ENCODE measurements at regions not wholly inside any gene's neighbourhood (a gene's known extent, or its start where the extent isn't known, plus 50 kb on each side); places are given as distances from the start of the nearest gene placed in this dataset.

GRCh38 chr2:35033748-35034147 lies 1321.8 kb upstream of the CRIM1 start:
- Histone ChIP-seq H3K4me3 (no peak overlapping the region), H3K9me3 (no peaks in the 10 kb centered on the region), H3K27ac (no peak overlapping the region), H3K36me3 (no peaks in the 10 kb centered on the region), H3K4me1 (no peaks in the 10 kb centered on the region), H3K27me3 (no peaks in the 10 kb centered on the region)
- ATAC-seq: no peak
- 85 to 94% (median 86%) methylated on average over 3 to 4 of the region's 4 CpGs for WGBS, 4 donors
- intact Hi-C loops (cut with DNase I): no loop called here
- no peak for TF ChIP-seq POLR2A (IDR thresholded peaks at IDR 0.05)
- no peak for TF ChIP-seq CTCF (IDR thresholded peaks at IDR 0.05)
- peak in 1 of 5 donors; percentile 34 for DNase-seq

DNA sequence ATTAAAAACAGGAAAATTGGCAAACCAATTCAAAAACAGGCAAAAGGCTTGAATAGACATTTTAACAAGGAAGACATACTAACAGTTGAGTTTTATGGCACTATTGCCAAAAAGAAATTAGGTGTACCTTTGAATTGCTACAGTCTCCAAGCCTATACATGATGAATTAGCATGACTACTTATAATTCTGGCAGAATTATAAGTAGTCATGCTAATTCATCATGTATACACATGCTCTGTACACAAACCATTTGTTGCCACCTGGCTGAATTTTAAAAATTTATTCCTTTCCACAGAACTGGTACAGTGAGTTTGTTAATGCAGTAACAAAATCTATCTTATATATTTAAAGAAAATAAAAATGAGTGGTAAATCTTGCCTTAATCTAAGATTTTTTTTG lies 1332.0 kb upstream of the CRIM1 start:
- intact Hi-C loops (cut with DNase I): no loop called here
- ATAC-seq (no peak), DNase-seq (no peak)
- H3K27ac ChIP-seq: no peak overlapping the region
- H3K36me3 ChIP-seq: no peaks in the 10 kb centered on the region
- TF ChIP-seq CTCF (IDR thresholded peaks at IDR 0.05) (no peak), POLR2A (IDR thresholded peaks at IDR 0.05) (no peak)
- H3K4me1 ChIP-seq: no peaks in the 10 kb centered on the region
- H3K27me3 ChIP-seq: no peaks in the 10 kb centered on the region
- H3K9me3 ChIP-seq: peaks cover 0 to 6% (median 0%) of the 10 kb centered on the region in 12 donors
- H3K4me3 ChIP-seq: no peak overlapping the region

- ATAC-seq (no peak), DNase-seq (no peak)
- no peak overlapping the region for H3K27ac ChIP-seq
- 95 to 98% (median 96%) methylated on average over 1 of the region's 1 CpG for WGBS, 4 donors
- no peaks in the 10 kb centered on the region for H3K4me1 ChIP-seq
- H3K27me3 ChIP-seq: no peaks in the 10 kb centered on the region
- no peaks in the 10 kb centered on the region for H3K36me3 ChIP-seq
- no peak overlapping the region for H3K4me3 ChIP-seq
- intact Hi-C loops (cut with DNase I): no loop called here
- TF ChIP-seq CTCF (IDR thresholded peaks at IDR 0.05) (no peak), POLR2A (IDR thresholded peaks at IDR 0.05) (no peak)
- H3K9me3 ChIP-seq: no peaks in the 10 kb centered on the region
Measured at GRCh38 chr2:35000453-35000852, 1355.1 kb upstream of the CRIM1 start.

DNA sequence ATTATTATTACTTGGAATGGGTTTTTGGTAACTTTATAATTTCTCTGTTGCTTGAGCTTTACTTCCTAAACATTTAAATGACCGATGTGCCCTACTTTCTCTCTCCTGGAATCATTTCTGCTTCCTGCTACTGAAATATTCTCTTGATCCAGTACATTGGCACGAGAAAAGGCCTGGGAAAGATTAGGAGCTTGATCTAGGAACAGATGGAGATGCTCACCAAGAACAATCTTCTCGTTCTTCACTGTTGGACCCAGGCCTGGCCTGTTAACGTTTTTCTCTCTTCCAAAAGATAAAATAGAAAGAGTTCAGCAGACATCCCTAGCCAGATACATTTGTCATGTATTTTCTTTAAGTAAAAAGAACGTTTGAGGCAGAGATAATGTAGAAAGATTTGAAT lies 1356.8 kb upstream of the CRIM1 start:
- ATAC-seq (no peak), DNase-seq (no peak)
- no peaks in the 10 kb centered on the region for H3K36me3 ChIP-seq
- TF ChIP-seq POLR2A (IDR thresholded peaks at IDR 0.05): no peak
- no peak for TF ChIP-seq CTCF (IDR thresholded peaks at IDR 0.05)
- no peaks in the 10 kb centered on the region for H3K9me3 ChIP-seq
- H3K27me3 ChIP-seq: no peaks in the 10 kb centered on the region
- H3K27ac ChIP-seq: no peak overlapping the region
- H3K4me3 ChIP-seq: no peak overlapping the region
- intact Hi-C loops (cut with DNase I): no loop called here
- WGBS, 4 donors: 46 to 54% (median 51%) methylated on average over 5 of the region's 5 CpGs
- H3K4me1 ChIP-seq: no peaks in the 10 kb centered on the region
